HG03571 (cell line): ENCODE measurements at regions not wholly inside any gene's neighbourhood (a gene's known extent, or its start where the extent isn't known, plus 50 kb on each side); places are given as distances from the start of the nearest gene placed in this dataset.

Experiments used
- ATAC-seq: cut with Tn5 transposase; IDR thresholded peaks from one replicate; pipeline ENCODE4 v1.9.1; 2021; ENCODE audit not compliant: unreplicated experiment

DNA sequence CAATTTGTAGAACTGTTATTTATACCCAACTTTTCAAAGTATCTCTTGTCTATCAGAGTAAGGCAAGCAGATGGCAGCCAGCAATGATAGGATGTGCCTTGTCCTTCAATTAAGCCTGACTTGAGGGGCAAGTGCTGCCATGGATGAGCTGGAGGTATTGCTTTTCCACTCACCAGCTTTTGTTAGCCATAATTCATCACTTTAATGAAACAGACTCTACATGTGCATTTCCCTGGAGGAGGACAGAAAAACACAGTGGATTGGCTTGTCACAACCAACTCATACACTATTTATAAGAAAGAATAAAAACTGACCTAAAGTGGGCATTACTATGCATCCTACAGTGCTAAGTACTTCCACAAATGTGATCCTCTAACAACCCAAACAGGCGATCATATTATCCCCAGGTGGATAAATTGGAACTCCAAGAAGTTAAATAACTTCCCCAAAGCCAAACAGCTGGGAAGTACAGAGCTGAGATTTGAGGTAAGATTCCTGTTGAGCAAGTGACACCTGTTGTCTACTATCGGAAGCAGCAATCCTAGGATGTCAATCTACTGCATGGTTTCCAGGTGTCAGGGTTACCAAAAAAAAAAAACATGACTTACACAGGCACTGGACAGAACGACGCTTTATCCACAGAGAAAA is 73.9 kb upstream of the NRSN1 start:
- no peak for ATAC-seq

GRCh38 chr6:24052590-24052961 is 73.4 kb upstream of the NRSN1 start:
- ATAC-seq: no peak

DNA sequence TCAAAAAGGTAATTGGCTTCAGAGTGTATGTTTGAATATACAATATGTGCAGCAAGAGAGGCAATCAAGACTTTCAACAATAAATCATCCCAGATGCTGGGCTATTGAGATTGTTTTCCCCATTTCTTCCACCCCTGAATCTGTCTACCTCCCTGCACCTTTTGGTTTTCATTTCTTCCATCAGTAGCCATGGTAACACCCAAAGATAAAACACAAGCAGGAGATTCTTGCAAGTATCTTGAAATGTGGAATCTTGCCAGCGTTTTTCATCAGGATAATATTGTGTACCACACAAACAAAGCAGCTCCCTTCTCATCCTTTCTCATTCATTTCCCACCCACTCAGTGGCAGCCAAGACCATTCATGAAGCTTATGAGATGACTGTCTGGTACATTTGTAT is 73.0 kb upstream of the NRSN1 start:
- no peak for ATAC-seq

- ATAC-seq: no peak
Measured at GRCh38 chr6:24054388-24054787, 71.6 kb upstream of the NRSN1 start.

GRCh38 chr6:24056567-24056966 is 69.4 kb upstream of the NRSN1 start:
- ATAC-seq: no peak

DNA sequence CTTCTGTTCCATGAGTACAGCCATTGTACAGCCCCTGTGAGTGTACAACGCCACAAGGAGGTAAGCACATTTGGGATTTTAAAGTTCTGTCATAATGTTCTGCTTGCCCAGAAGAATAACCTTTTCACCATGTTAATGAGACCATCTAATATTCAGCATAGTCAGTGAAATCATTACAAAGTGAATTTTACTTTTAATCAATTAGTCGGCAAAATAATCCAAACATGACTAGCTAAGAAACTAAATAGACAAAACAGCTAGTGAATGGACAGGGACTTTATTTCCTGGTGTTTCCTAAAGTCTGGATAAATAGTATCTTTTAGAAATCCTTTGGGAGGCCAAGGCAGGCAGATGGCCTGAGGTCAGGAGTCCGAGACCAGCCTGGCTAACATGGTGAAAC is 69.0 kb upstream of the NRSN1 start:
- no peak for ATAC-seq

DNA sequence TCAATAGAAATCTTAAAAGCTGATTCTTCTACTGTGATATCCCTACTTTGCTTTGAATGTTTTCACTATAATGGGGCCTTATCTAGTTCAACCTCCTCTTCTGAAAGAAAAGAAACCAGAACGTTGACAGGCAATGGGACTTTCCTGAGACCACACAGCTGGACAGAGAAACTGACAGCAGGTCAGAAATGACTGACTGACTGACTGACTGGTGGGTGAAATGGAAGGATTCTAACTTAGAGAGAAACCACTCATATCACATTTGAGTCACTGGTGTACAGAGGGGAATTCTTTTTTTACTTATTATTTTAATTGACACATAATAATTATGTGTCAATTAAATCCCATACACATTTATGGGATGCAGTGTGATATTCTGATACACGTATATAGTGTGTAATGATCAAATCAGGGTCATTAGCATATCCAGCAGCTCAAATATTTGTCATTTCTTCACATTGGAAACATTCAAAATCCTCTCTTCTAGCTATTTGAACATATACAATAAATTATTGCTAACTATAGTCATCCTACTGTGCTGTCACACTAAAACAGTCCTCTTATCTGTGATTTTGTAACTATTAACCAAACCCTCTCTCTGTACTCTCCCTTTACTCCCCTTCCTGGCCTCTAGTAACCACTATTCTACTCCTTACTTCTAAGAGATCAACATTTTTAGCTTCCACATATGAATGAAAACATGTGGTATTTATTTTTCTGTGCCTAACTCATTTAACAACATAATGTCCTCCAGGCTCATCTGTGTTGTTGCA is 64.8 kb upstream of the NRSN1 start:
- peak; percentile 98 for ATAC-seq

DNA sequence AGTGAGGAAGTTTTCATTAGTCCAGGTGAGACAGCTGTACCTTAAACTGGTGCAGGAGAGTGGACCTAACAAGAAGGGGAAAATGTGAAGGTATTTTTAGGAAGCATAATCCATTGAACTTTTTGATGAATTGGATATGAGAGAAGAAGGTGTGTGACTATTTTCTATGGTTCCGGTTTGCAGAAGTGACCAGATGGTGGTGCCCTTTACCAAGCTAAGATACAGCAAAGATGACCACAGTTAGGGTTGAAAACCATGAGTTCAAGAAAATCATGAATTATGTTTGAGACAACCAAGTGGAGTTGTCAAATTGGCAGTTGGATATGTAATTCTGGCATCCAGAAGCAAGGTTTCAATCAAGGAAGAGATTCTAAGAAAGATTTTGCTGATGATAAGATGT is 61.9 kb upstream of the NRSN1 start:
- no peak for ATAC-seq

DNA sequence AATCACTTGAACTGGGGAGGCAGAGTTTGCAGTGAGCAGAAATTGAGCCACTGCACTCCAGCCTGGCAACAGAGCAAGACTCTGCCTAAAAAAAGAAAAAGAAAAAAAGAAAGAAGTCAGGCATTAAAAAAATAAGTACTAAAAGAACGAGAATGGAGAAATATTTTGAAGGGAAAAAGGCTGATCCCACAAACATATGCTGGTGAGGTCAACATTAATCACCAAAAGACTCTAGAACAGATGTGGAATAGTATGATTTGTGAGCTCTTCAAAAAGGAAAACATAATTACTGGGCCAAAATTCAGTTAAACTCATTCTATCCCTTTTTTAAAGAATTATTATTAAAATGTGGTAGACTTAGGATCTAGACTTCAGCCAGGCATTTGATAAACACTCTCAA is 61.2 kb upstream of the NRSN1 start:
- no peak for ATAC-seq

DNA sequence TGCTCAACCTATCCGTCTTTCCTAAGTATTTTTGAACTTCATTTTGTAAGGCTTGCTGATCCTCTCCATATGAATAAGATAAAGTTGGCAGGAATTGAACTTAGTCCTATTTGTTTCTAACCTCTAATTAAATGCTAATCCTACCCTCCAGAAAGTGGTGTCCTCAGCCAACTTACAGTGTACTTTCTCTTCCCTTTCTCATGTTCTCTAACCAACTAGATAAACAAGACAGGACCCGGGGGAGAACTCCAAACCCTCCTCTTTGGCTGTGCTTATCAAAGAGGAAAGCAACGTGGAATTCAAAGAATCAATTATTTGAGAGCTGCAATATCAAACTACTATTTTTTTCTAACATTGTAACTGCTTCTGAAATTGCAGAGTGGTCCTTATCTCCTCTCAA is 56.5 kb upstream of the NRSN1 start:
- ATAC-seq: no peak

- no peak for ATAC-seq
Measured at GRCh38 chr6:24072038-24072746, 53.8 kb upstream of the NRSN1 start.

DNA sequence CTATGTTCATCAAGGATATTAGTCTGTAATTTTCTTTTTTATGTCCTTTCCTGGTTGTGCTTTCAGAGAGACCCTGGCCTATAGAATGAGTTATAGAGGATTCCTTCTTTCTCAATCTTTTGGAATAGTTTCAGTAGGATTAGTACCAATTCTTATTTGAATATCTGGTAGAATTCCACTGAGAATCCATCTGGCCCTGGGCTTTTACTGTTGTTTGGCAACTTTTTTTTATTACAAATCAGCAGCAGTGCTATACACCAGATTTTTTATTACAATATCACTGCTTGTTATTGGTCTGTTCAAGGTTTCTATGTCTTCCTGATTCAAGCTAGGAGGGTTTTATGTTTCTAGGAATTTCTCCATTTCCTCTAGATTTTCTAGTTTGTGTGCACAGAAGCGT is 50.0 kb upstream of the NRSN1 start:
- no peak for ATAC-seq
